HG03342 (cell line): ENCODE measurements at regions not wholly inside any gene's neighbourhood (a gene's known extent, or its start where the extent isn't known, plus 50 kb on each side); places are given as distances from the start of the nearest gene placed in this dataset.

ENCODE experiments used
- ATAC-seq: cut with Tn5 transposase; IDR thresholded peaks from one replicate; pipeline ENCODE4 v1.9.1; 2021; ENCODE audit warnings: mild to moderate bottlenecking, moderate library complexity; ENCODE audit not compliant: unreplicated experiment

DNA sequence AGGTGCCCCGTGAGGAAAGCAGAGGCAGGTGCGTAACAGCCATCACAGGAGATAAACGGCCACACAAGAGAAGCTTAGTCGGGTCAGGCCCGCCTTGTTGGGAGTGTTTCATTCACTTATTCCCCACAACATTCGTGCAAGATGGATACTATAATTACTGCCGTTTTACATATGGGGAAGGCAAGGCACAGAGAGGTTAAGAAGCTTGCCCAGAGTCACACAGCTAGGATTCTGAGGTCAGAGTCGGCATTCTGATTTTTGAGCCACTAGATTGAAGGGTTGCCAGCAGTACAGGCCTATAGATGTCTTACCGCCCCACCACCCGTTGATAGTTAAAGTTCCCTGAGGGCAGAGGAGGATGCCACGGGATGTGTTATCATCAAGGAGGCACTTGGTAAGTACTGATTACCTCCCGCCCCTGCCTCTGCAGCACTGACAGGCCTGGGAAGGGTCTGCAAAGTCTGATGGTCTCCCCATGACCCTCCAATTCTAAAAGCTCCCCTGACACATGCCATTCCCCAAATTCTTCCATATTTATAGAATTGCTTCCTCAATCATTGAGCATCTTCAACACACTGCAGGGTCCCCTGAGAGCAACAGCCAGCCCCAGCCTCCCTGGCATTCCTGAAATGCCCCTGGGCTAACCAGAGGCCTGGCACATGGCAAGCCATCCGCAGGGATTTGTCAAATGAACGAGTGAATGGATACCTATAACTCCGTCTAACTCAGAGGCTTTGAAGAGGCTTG lies 74.7 kb upstream of the CLDN14 start:
- no peak for ATAC-seq

DNA sequence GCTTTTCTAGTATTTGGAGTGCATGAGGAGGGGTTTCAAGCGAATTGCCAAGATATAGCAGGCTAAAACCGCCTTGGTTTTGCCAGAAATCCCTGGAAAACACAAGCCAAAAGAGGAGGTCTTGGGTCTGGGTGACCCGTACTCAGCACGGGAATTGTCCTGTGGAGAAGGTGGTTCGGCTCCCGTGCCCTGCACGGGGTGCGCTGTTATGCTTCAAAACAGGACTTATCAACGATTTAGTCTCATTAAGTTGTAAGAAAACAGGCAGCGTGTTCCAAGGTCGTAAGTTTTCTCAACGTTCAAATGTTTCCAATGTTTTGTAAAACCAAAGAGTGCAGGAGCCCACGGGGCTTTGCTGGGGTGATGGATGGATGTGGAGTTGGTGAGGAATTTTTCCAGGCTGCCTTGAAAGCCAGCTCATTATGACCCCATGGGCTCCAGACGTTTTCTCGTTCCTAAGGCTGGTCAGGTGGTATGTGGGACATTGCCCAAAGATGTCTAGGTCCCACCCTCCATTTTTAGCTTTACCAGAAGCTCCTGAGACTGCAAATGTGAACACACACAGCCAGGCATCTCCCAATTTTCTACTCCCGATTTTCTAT lies 75.4 kb upstream of the CLDN14 start:
- ATAC-seq: no peak

GRCh38 chr21:36557316-36557715 lies 77.4 kb upstream of the CLDN14 start:
- ATAC-seq: no peak

- ATAC-seq: no peak
Observed at GRCh38 chr21:36560933-36561575, 81.1 kb upstream of the CLDN14 start.

DNA sequence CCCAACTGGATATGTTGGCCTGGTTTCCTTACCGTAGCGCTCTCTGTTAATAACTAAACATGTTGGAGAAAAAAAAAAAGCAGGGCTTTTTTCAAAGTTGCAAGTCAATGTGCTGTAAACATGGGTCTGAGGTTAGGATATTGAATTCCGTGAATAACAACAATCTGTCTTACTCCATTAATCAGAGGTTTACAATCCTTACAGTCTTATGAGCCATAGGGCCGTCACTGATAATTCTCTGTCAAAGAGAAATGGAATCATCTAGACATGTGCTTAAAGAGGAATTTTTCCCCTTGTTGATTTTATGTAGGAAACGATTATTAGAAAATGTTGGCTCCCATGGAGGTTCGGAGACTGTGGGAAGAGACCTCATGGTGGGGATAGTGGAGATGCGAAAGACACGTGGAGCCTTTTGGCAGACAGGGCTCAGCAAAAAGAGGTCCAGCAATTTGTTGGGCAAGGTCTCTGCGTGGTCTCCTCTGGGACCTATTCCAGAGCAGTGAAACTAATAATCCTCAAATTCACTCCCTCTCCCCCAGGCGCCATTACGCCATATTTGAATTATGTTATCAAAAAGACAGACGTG lies 83.5 kb upstream of the CLDN14 start:
- ATAC-seq: no peak

DNA sequence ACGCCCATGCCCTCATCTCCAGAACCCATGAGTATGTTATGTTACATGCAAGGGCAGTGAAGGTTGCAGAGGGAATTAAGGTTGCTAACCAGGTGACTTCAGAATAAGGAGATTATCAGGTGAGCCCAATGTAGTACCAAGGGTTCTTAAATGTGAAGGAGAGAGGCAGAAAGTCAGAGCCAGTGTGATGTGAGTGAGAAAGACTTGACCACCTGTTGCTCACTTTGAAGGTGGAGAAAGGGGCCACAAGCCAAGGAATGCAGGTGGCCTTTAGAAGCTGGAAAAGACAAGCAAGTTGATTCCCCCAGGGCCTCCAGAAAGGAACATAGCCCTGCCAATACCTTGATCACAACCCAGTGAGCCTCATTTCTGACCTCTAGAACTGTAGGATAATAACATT lies 84.7 kb upstream of the CLDN14 start:
- no peak for ATAC-seq

DNA sequence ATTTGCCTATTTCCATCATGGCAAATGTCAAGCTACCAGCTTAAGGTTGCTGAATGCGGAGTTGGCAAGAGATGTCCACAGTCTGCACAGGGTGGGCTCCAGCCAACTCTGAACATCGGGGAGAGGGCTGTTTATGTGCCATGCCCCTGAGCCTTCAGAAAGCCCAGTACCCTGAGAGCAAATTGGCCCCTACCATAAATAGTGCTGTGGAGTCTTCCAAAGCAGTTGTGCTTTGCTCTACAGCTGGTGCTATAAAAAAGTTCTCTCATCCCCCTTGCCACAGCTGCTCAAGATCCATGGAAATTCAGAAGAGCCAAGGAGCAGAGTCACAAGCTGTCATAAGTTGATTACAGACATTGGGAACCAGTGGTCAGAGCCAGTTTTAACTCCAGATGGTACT lies 85.6 kb upstream of the CLDN14 start:
- no peak for ATAC-seq

GRCh38 chr21:36566644-36567043 lies 86.7 kb upstream of the CLDN14 start:
- no peak for ATAC-seq

DNA sequence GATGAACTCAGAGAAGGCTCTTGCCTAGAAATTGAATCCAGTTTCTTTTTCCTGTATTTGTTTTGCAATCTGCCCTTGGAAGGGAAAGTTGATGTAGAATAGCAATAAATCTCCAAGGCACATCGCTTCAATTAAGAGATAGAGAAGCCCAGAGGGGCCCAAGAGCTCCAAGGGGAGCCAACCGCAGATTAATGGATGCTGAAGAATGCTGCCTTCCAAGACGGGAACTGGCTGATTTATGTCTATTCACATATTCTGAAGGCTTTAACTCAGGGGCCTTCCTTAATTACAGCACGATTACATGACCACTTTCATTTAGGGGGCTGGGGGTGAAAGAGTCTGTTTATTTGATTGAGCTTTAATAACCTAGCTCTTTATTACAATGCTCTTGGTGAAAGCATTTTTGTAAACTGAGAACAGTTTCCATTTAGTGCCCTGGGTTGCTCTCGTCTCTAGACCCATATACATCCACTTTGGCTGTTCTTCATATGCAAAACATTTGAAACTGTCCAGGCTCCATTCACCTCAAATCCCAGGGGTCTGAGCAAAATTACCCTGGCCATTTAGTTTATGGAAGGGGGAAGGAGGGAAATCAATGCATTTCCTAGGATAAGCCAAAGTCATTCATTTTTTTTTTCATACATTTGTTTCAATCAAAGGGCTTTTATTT lies 87.4 kb upstream of the CLDN14 start:
- no peak for ATAC-seq

DNA sequence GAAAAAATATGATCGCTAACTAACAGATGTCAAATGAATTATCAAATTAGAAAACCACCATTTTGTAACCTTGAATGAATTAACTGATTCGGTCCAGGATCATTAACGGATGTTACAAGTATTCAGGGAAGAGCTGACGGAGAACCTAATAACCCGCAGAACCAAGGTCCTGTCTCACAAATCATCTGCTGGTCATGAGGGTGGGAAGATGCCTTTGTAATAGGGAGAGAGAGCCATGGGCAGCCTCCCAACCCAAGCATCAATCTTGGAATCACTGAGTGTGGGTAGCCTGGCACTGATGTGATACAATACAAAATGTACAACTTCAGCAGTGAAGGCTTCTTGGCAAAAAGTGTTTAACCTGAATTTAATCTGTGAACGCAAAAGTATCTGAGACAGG lies 89.6 kb upstream of the CLDN14 start:
- ATAC-seq: no peak

GRCh38 chr21:36571556-36571955 lies 91.6 kb upstream of the CLDN14 start:
- ATAC-seq: no peak

GRCh38 chr21:36572039-36572438 lies 92.1 kb upstream of the CLDN14 start:
- no peak for ATAC-seq

DNA sequence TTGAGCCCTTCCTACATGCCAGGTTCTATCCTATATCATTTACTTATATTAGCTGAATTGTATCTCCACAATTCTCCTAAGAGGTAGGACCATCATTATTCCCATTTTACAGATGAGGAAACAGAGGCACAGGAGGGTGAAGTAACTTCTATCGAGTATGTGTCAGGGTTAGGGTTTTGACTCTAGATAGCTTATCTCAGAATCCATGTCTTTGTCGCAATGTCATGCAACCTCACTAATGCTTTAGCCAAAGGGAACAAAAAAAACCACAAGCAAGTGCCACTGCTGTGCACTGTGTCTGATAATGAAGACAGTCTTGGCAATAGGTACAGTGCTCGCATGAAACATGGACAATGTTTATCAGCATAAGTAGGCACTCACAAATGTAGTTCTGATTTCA lies 95.4 kb upstream of the CLDN14 start:
- ATAC-seq: no peak

DNA sequence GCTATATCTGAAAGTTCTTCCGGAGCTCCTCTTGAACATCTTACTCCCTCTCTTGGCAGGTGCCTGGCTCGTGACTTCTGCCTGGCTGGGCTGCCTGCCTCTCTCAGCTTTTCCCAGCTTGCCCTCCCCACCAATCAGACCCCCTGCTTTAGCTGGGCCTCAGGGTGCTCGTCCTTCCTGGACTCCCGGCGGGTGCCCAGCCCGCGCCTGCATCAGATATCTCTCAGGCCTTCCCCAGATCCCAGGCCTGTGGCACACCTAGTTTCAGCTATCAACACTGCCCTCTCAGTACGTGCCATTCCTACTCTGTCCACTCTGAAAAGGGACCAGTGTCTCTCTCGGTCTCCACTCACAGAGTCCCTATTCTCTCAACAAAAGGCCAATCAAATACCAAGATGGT lies 96.5 kb upstream of the CLDN14 start:
- no peak for ATAC-seq

- ATAC-seq: no peak
Observed at GRCh38 chr21:36579898-36580297, 100.0 kb upstream of the CLDN14 start.

- no peak for ATAC-seq
Observed at GRCh38 chr21:36582271-36582670, 102.3 kb upstream of the CLDN14 start.

- no peak for ATAC-seq
Observed at GRCh38 chr21:36583591-36583990, 103.7 kb upstream of the CLDN14 start.

- no peak for ATAC-seq
Observed at GRCh38 chr21:36584980-36585940, 105.3 kb upstream of the CLDN14 start.

DNA sequence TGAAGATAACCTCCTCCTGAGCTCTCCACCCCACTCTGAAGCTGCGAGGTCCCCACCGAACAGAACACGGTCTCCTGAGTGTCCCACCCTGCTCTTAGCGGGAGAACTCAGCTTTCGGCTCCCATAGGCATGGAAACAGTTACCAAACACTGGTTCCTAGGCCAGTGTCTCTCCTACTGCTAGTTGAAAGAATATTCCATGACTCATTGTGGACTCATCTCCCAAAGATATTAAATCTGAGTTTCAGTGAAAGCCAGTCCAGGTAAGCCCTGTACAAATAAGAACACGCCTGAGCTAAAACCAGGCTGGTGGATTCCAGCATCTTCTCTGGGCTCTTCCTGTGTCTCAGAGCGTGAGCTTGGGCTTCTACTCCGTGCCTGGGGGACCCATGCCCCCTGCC lies 107.5 kb upstream of the CLDN14 start:
- ATAC-seq: no peak

DNA sequence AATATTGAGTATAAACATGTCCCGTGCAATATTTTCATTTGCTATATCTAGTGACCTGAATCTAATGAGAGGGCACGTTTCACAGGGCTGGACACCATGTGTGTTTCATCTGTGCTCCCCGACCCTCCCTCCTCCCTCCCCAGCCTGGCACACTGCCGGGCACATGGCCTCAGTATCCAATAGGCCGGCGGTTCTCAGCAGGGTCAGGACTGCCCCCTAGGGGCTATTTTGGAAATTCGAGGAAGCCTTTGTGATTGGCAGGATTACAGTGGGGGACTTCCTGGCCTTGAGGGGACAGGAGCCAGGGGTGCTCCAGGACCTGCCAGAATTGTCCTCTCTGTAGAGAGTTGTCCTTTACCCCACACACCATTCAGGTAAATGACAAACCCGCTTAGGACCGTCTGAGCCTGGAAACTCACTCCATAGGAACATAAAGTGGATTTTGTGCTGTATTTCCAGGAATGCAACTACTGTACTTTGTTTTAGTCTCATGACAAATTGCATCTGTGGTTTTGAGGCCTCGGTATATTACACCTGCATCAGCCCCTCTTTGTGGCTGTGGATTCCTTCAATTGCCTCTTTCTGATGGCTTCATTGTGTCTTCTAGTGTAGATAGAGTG lies 109.5 kb upstream of the SIM2 start:
- ATAC-seq: no peak
